Activated naive CD4-positive, alpha-beta T cell treated with anti-CD3 and anti-CD28 coated beads, Interleukin-2, amount 10 ng/mL, durations not matched to agents 7 days and 5 days (primary cell): ENCODE measurements at regions not wholly inside any gene's neighbourhood (a gene's known extent, or its start where the extent isn't known, plus 50 kb on each side); places are given as distances from the start of the nearest gene placed in this dataset.

ENCODE experiments used
- CTCF ChIA-PET: fragments of 350-600 bp; sonication (Branson Sonifier 250); formaldehyde crosslinking; loops from one replicate; lab custom pipeline; 2021; ENCODE audit warnings: antibody characterized with exemption; lab: Charles Lee
- DNase-seq: peaks from one replicate; pipeline ENCODE4 v3.0.0-alpha.2; 2020
- H3K27ac Mint-ChIP-seq: one replicate; pipeline ENCODE4 v1.8.0; 2021; ENCODE audit warnings: mild to moderate bottlenecking, moderate library complexity, mixed read lengths
- H3K27me3 Mint-ChIP-seq: one replicate; pipeline ENCODE4 v1.8.0; 2021; ENCODE audit warnings: mild to moderate bottlenecking, mixed read lengths
- H3K36me3 Mint-ChIP-seq: one replicate; pipeline ENCODE4 v1.8.0; 2021; ENCODE audit warnings: mixed read lengths
- H3K4me1 Mint-ChIP-seq: one replicate; pipeline ENCODE4 v1.8.0; 2021; ENCODE audit warnings: mixed read lengths
- H3K4me3 Mint-ChIP-seq: one replicate; pipeline ENCODE4 v1.8.0; 2021; ENCODE audit warnings: mild to moderate bottlenecking, moderate library complexity, mixed read lengths
- H3K9me3 Mint-ChIP-seq: one replicate; pipeline ENCODE4 v1.8.0; 2021; ENCODE audit warnings: mixed read lengths

DNA sequence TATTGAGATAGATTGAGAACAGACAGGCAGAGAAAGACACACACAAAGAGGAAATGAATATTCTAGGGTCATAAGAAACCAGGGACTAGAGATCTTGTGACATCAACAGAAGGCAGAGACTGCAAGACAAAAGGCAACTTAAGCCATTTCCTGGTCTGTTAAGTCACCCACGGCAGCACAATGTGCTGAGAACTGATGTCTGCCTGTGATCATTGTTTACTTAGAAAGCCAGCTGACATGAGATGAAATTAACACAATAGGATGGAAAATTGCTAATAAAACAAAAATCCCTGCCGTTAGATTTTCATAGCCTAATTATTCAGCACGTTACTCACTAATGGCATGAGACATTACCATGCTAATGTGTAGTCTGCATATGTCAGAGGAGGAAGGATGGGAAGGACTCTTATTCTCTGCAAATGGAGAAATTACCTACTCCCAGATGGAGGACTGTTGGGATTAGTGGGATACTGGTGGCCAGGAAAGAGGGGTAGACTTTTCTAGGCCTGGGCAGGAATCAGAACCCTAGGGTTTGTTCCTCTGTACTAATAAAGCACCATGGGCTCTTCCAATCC, 191.3 kb upstream of the PODXL start:
- CTCF ChIA-PET = no interaction called here
- Mint-ChIP-seq H3K4me3 (no peak overlapping the region), H3K27ac (no peak overlapping the region), H3K4me1 (no peaks in the 10 kb centered on the region), H3K9me3 (no peaks in the 10 kb centered on the region), H3K27me3 (peaks cover 3% of the 10 kb centered on the region), H3K36me3 (no peaks in the 10 kb centered on the region)
- DNase-seq = no peak

GRCh38 chr7:131745390-131746248, 189.2 kb upstream of the PODXL start:
- CTCF ChIA-PET = no interaction called here
- no peak overlapping the region for H3K27ac Mint-ChIP-seq
- no peak overlapping the region for H3K4me3 Mint-ChIP-seq
- H3K36me3 Mint-ChIP-seq = no peaks in the 10 kb centered on the region
- DNase-seq = peak; percentile 48
- peaks cover 7% of the 10 kb centered on the region for H3K27me3 Mint-ChIP-seq
- no peaks in the 10 kb centered on the region for H3K4me1 Mint-ChIP-seq
- no peaks in the 10 kb centered on the region for H3K9me3 Mint-ChIP-seq

DNA sequence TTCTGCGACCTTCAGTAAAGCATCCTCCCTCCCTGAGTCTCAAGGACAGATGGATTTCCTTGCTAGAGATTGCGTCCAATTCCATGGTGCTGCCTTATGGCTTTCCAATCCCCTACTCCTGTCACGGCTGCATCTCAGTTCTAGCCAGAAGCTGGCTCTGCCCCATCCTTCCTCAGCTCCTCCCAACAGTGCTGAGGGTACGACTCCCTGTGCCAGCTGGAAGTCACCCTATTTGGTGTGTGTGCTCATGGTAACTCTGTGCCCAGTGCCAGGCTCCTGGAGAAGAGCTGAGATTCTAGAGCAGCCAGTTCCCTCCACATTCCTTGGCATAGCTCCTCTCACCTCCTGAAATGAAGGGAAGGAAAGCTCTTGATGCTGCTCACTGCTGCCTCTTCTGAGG, 185.0 kb upstream of the PODXL start:
- peaks cover 8% of the 10 kb centered on the region for H3K27me3 Mint-ChIP-seq

GRCh38 chr7:131737746-131738465, 181.5 kb upstream of the PODXL start:
- H3K9me3 Mint-ChIP-seq = no peaks in the 10 kb centered on the region
- H3K36me3 Mint-ChIP-seq = no peaks in the 10 kb centered on the region
- no peak overlapping the region for H3K4me3 Mint-ChIP-seq
- CTCF ChIA-PET = no interaction called here
- no peaks in the 10 kb centered on the region for H3K4me1 Mint-ChIP-seq
- H3K27me3 Mint-ChIP-seq = peaks cover 22% of the 10 kb centered on the region
- no peak for DNase-seq
- H3K27ac Mint-ChIP-seq = no peak overlapping the region

More for the DNA sequence above, 185.0 kb upstream of the PODXL start:
- DNase-seq = no peak
- Mint-ChIP-seq H3K4me3 (no peak overlapping the region), H3K4me1 (no peaks in the 10 kb centered on the region), H3K27ac (no peak overlapping the region), H3K9me3 (no peaks in the 10 kb centered on the region), H3K36me3 (no peaks in the 10 kb centered on the region)
- CTCF ChIA-PET = no interaction called here

- H3K9me3 Mint-ChIP-seq = no peaks in the 10 kb centered on the region
- CTCF ChIA-PET = interaction anchor here (0.6 kb wide), 1 partner anchor 619 kb away, joined by 3 read pairs; no protein-coding TSS in a partner anchor
- H3K4me1 Mint-ChIP-seq = no peaks in the 10 kb centered on the region
- no peaks in the 10 kb centered on the region for H3K36me3 Mint-ChIP-seq
- H3K4me3 Mint-ChIP-seq = no peak overlapping the region
- no peak for DNase-seq
- H3K27me3 Mint-ChIP-seq = peaks cover 18% of the 10 kb centered on the region
- no peak overlapping the region for H3K27ac Mint-ChIP-seq
These were observed 178.7 kb upstream of the PODXL start for GRCh38 chr7:131735101-131735500.

DNA sequence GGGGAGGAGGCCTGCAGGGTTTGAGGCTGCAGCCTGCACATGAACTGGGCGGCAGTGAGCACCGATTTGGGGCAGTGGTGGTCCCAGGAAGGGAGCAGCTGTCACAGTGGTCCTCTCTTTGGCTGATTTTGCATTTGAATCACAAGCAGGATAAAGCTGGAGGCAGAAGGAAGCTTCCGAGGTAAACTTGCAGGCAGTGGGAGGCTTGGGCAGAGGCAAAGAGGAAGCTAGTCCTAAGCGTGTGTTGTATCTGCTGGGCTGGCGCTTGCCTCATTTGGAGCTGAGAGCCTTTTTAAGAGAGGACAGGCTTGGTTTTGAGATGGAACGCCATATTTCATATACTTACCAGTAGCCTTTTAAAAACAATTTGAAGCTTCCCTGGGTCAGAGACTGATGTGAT, 177.2 kb upstream of the PODXL start:
- Mint-ChIP-seq H3K9me3 (no peaks in the 10 kb centered on the region), H3K27me3 (peaks cover 18% of the 10 kb centered on the region), H3K27ac (no peak overlapping the region), H3K4me3 (no peak overlapping the region), H3K4me1 (no peaks in the 10 kb centered on the region), H3K36me3 (no peaks in the 10 kb centered on the region)
- no peak for DNase-seq
- CTCF ChIA-PET = no interaction called here

DNA sequence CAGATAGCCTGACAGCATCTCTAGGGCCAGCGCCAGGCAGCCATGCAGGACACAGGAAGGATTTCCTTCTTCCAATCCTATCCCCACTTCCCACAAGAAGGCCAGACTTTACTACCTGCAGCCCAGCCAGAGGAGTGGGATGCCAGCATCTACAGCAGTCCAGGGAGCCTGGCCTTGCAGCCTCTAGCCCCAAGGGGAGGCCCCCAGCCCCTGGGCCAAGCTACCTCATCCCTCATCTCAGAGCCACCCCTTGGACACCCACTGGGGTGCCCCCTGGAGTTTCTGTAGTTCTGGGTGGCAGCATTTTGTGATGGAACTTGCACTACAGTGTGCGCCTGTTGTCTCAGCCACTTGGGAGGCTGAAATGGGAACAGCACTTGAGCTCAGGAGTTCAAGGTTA, 170.8 kb upstream of the PODXL start:
- Mint-ChIP-seq H3K27ac (no peak overlapping the region), H3K27me3 (no peaks in the 10 kb centered on the region), H3K4me1 (no peaks in the 10 kb centered on the region), H3K36me3 (no peaks in the 10 kb centered on the region), H3K4me3 (no peak overlapping the region), H3K9me3 (no peaks in the 10 kb centered on the region)
- CTCF ChIA-PET = no interaction called here
- no peak for DNase-seq

GRCh38 chr7:131726686-131727085, 170.3 kb upstream of the PODXL start:
- Mint-ChIP-seq H3K27ac (no peak overlapping the region), H3K4me3 (no peak overlapping the region), H3K27me3 (no peaks in the 10 kb centered on the region), H3K4me1 (no peaks in the 10 kb centered on the region), H3K9me3 (no peaks in the 10 kb centered on the region), H3K36me3 (no peaks in the 10 kb centered on the region)
- CTCF ChIA-PET = no interaction called here
- no peak for DNase-seq

GRCh38 chr7:131726031-131726430, 169.6 kb upstream of the PODXL start:
- Mint-ChIP-seq H3K27ac (no peak overlapping the region), H3K27me3 (no peaks in the 10 kb centered on the region), H3K4me3 (no peak overlapping the region), H3K36me3 (no peaks in the 10 kb centered on the region), H3K9me3 (no peaks in the 10 kb centered on the region), H3K4me1 (no peaks in the 10 kb centered on the region)
- CTCF ChIA-PET = no interaction called here
- DNase-seq = no peak

GRCh38 chr7:131724776-131725345, 168.4 kb upstream of the PODXL start:
- H3K27ac Mint-ChIP-seq = no peak overlapping the region
- H3K36me3 Mint-ChIP-seq = no peaks in the 10 kb centered on the region
- DNase-seq = no peak
- no peaks in the 10 kb centered on the region for H3K27me3 Mint-ChIP-seq
- H3K4me1 Mint-ChIP-seq = no peaks in the 10 kb centered on the region
- H3K9me3 Mint-ChIP-seq = no peaks in the 10 kb centered on the region
- CTCF ChIA-PET = interaction anchor here (1.5 kb wide), 1 partner anchor 35 kb away, joined by 5 read pairs; no protein-coding TSS in a partner anchor
- H3K4me3 Mint-ChIP-seq = no peak overlapping the region

GRCh38 chr7:131723926-131724325, 167.5 kb upstream of the PODXL start:
- no peak for DNase-seq
- Mint-ChIP-seq H3K4me1 (no peaks in the 10 kb centered on the region), H3K9me3 (no peaks in the 10 kb centered on the region), H3K27me3 (no peaks in the 10 kb centered on the region), H3K27ac (no peak overlapping the region), H3K36me3 (no peaks in the 10 kb centered on the region), H3K4me3 (no peak overlapping the region)
- CTCF ChIA-PET = interaction anchor here (1.5 kb wide), 1 partner anchor 34 kb away, joined by 5 read pairs; no protein-coding TSS in a partner anchor

GRCh38 chr7:131722371-131722770, 165.9 kb upstream of the PODXL start:
- no peak for DNase-seq
- Mint-ChIP-seq H3K4me1 (no peaks in the 10 kb centered on the region), H3K4me3 (no peak overlapping the region), H3K9me3 (no peaks in the 10 kb centered on the region), H3K27ac (no peak overlapping the region), H3K36me3 (no peaks in the 10 kb centered on the region), H3K27me3 (no peaks in the 10 kb centered on the region)
- CTCF ChIA-PET = no interaction called here

GRCh38 chr7:131721660-131722059, 165.2 kb upstream of the PODXL start:
- Mint-ChIP-seq H3K36me3 (no peaks in the 10 kb centered on the region), H3K27ac (no peak overlapping the region), H3K4me1 (no peaks in the 10 kb centered on the region), H3K9me3 (no peaks in the 10 kb centered on the region), H3K4me3 (no peak overlapping the region), H3K27me3 (no peaks in the 10 kb centered on the region)
- DNase-seq = no peak
- CTCF ChIA-PET = no interaction called here

DNA sequence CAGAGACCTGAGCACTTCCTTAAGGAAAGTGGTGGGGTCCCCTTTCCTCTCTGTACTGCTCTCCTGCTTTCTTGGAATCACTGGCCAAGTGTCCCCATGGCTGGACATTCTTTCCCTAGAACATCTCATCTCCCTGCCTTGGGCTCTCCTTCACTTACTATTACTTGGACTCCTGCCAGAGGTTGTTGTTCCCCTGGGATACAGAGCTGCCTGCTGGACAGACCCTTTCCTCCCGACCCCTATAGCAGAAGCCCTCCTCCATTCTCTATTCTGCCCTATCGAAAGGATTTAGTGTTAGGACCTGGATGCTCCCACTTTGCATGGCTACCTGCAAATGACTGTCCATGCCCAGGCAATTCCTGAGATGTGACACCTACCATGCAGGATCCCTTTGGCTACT, 164.3 kb upstream of the PODXL start:
- Mint-ChIP-seq H3K9me3 (no peaks in the 10 kb centered on the region), H3K36me3 (no peaks in the 10 kb centered on the region), H3K4me3 (no peak overlapping the region), H3K27ac (no peak overlapping the region), H3K27me3 (no peaks in the 10 kb centered on the region), H3K4me1 (no peaks in the 10 kb centered on the region)
- CTCF ChIA-PET = no interaction called here
- no peak for DNase-seq
